ENCODE measurements at regions not wholly inside any gene's neighbourhood (a gene's known extent, or its start where the extent isn't known, plus 50 kb on each side); places are given as distances from the start of the nearest gene placed in this dataset.

- TF ChIP-seq ELK1 (IDR thresholded peaks at IDR 0.05; ENCODE audit: borderline replicate concordance, low read depth, low read length) (no peak), RAD21 (IDR thresholded peaks at IDR 0.05; ENCODE audit: low read length) (peak; percentile 30)
These were observed 110.1 kb downstream of the FOXD1 start (continued) for GRCh38 chr5:73338256-73339050.

Data from IMR-90 (cell line).